NCI-H2196 (cell line): ENCODE measurements at regions not wholly inside any gene's neighbourhood (a gene's known extent, or its start where the extent isn't known, plus 50 kb on each side); places are given as distances from the start of the nearest gene placed in this dataset.
A peak's percentile ranks its signal among the peaks of the same experiment; 100 is the strongest.
"Not testable (repeated sequence)": the region's sequence is repeated elsewhere in the genome, so short reads cannot be mapped to it uniquely, and the experiment has no call there.

Source experiments
- DNase-seq: peaks from one replicate; lab custom pipeline; 2025; ENCODE audit not compliant: unreplicated experiment; lab: John Stamatoyannopoulos, UW

GRCh38 chr1:68831281-68831680, 334.4 kb upstream of the DEPDC1 start:
- DNase-seq = no peak

GRCh38 chr1:68848017-68848416, 351.1 kb upstream of the DEPDC1 start:
- DNase-seq = no peak

GRCh38 chr1:68868606-68869005, 371.7 kb upstream of the DEPDC1 start:
- no peak for DNase-seq

- DNase-seq = no peak
Measured at GRCh38 chr1:68873144-68873543, 376.3 kb upstream of the DEPDC1 start.

- DNase-seq = not testable (repeated sequence)
Measured at GRCh38 chr1:68881330-68882194, 384.7 kb upstream of the DEPDC1 start.

- no peak for DNase-seq
Measured at GRCh38 chr1:68889471-68889870, 392.6 kb upstream of the DEPDC1 start.

- DNase-seq = no peak
Measured at GRCh38 chr1:68890736-68891135, 393.9 kb upstream of the DEPDC1 start.

GRCh38 chr1:68904477-68904876, 407.6 kb upstream of the DEPDC1 start:
- no peak for DNase-seq

GRCh38 chr1:68906431-68906830, 409.5 kb upstream of the DEPDC1 start:
- no peak for DNase-seq

GRCh38 chr1:68907491-68907890, 410.6 kb upstream of the DEPDC1 start:
- no peak for DNase-seq

GRCh38 chr1:68908316-68908715, 411.4 kb upstream of the DEPDC1 start:
- DNase-seq = no peak

- DNase-seq = no peak
Measured at GRCh38 chr1:68916221-68916902, 419.5 kb upstream of the DEPDC1 start.

GRCh38 chr1:68917456-68917855, 420.6 kb upstream of the DEPDC1 start:
- DNase-seq = no peak

GRCh38 chr1:68918563-68918962, 421.7 kb upstream of the DEPDC1 start:
- no peak for DNase-seq

GRCh38 chr1:68919075-68919474, 422.2 kb upstream of the DEPDC1 start:
- DNase-seq = no peak

- not testable (repeated sequence) for DNase-seq
Measured at GRCh38 chr1:68923475-68924088, 426.7 kb upstream of the DEPDC1 start.

GRCh38 chr1:68930101-68930500, 433.2 kb upstream of the DEPDC1 start:
- no peak for DNase-seq

GRCh38 chr1:68936530-68936929, 439.6 kb upstream of the DEPDC1 start:
- DNase-seq = no peak

GRCh38 chr1:68938051-68938666, 441.3 kb upstream of the DEPDC1 start:
- DNase-seq = no peak

GRCh38 chr1:68950036-68950435, 453.2 kb upstream of the DEPDC1 start:
- no peak for DNase-seq

- DNase-seq = no peak
Measured at GRCh38 chr1:68953311-68953710, 456.4 kb upstream of the DEPDC1 start.

- peak; percentile 27 for DNase-seq
Measured at GRCh38 chr1:68954841-68955240, 458.0 kb upstream of the DEPDC1 start.
